ENCODE measurements at regions not wholly inside any gene's neighbourhood (a gene's known extent, or its start where the extent isn't known, plus 50 kb on each side); places are given as distances from the start of the nearest gene placed in this dataset.
"Not testable (repeated sequence)": the region's sequence is repeated elsewhere in the genome, so short reads cannot be mapped to it uniquely, and the experiment has no call there.

DNA sequence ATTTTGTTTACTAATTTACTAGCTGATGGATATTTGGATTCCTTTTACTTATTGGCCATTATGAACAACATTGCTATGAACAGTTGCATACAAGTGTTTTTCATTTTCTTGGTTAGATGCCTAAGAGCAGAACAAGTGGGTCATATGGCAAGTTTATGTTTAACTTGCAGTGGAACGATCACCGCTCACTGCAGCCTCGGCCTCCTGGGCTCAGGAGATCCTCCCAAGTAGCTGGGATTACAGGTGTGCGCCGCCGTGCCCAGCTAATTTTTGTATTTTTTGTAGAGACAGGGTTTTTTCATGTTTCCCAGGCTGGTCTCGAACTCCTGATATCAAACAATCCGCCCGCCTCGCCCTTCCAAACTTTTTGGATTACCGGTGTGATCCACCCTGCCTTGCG is 820.5 kb upstream of the TMPRSS15 start:
- ATAC-seq: no peak
- Histone ChIP-seq H3K4me3 (no peak overlapping the region), H3K27ac (no peak overlapping the region), H3K36me3 (no peaks in the 10 kb centered on the region), H3K4me1 (no peaks in the 10 kb centered on the region), H3K9me3 (no peaks in the 10 kb centered on the region), H3K27me3 (no peaks in the 10 kb centered on the region)
- DNase-seq: no peak
- WGBS, 2 donors: 86 to 87% methylated on average over 12 of the region's 12 CpGs
- intact Hi-C loops (cut with DNase I): no loop called here
- TF ChIP-seq, protein P1, sequence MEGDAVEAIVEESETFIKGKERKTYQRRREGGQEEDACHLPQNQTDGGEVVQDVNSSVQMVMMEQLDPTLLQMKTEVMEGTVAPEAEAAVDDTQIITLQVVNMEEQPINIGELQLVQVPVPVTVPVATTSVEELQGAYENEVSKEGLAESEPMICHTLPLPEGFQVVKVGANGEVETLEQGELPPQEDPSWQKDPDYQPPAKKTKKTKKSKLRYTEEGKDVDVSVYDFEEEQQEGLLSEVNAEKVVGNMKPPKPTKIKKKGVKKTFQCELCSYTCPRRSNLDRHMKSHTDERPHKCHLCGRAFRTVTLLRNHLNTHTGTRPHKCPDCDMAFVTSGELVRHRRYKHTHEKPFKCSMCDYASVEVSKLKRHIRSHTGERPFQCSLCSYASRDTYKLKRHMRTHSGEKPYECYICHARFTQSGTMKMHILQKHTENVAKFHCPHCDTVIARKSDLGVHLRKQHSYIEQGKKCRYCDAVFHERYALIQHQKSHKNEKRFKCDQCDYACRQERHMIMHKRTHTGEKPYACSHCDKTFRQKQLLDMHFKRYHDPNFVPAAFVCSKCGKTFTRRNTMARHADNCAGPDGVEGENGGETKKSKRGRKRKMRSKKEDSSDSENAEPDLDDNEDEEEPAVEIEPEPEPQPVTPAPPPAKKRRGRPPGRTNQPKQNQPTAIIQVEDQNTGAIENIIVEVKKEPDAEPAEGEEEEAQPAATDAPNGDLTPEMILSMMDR (IDR thresholded peaks at IDR 0.05): no peak

DNA sequence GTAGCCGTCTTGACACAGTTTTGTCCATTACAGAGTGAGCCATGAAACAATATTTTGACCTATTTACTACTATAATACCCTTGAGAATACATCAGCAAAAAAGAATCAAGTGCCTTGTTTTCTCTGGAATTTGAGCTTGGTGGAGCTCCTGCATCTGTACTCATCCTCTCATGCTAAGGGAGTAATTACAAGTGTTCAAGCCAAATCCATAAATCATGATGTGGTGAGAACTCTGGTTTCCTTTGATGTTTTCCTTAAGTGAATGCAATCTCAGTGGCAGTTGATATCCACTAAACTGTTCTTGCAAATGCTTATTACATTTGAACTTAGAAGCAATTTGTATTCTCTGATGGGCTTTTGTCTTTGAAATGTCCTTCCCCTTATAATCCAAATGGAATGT is 824.6 kb upstream of the TMPRSS15 start:
- Histone ChIP-seq H3K27ac (no peak overlapping the region), H3K9me3 (peaks cover 0 to 3% (median 0%) of the 10 kb centered on the region in 11 donors), H3K4me1 (no peaks in the 10 kb centered on the region), H3K27me3 (no peaks in the 10 kb centered on the region), H3K4me3 (no peak overlapping the region), H3K36me3 (no peaks in the 10 kb centered on the region)
- TF ChIP-seq, protein P1 (IDR thresholded peaks at IDR 0.05): no peak
- no peak for DNase-seq
- ATAC-seq: no peak
- intact Hi-C loops (cut with DNase I): no loop called here
- 48 to 74% methylated on average over 1 of the region's 1 CpG for WGBS, 2 donors

- H3K27ac ChIP-seq; intact Hi-C loops (cut with DNase I); H3K36me3 ChIP-seq; H3K4me1 ChIP-seq; ATAC-seq; DNase-seq; H3K27me3 ChIP-seq; H3K4me3 ChIP-seq: not testable (repeated sequence)
- peaks cover 0 to 14% (median 0%) of the 10 kb centered on the region in 11 donors for H3K9me3 ChIP-seq
- 85 to 90% methylated on average over 12 of the region's 12 CpGs for WGBS, 2 donors
These were observed 830.3 kb upstream of the TMPRSS15 start for GRCh38 chr21:19233841-19234240.

DNA sequence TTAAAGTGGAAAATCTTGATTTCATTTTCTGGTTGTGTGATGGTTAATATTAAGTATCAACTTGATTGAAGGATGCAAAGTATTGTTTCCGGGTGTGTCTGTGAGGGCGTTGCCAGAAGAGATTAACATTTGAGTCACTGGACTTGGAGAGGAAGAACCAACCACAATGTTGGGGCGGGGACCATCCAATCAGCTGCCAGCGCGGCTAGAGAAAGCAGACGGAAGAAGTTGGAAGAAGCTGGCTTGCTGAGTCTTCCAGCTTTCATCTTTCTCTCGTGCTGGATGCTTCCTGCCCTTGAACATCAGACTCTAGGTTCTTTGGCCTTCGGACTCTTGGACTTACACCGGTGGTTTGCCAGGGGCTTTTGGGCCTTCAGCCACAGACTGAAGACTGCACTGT is 832.6 kb upstream of the TMPRSS15 start:
- no peaks in the 10 kb centered on the region for H3K36me3 ChIP-seq
- no peak overlapping the region for H3K27ac ChIP-seq
- TF ChIP-seq, protein P1 (IDR thresholded peaks at IDR 0.05): no peak
- no peak overlapping the region for H3K4me3 ChIP-seq
- peaks cover 0 to 11% (median 0%) of the 10 kb centered on the region in 11 donors for H3K9me3 ChIP-seq
- no peaks in the 10 kb centered on the region for H3K27me3 ChIP-seq
- no peaks in the 10 kb centered on the region for H3K4me1 ChIP-seq
- no peak for DNase-seq
- intact Hi-C loops (cut with DNase I): no loop called here
- ATAC-seq: no peak
- 85 to 87% methylated on average over 9 of the region's 9 CpGs for WGBS, 2 donors

DNA sequence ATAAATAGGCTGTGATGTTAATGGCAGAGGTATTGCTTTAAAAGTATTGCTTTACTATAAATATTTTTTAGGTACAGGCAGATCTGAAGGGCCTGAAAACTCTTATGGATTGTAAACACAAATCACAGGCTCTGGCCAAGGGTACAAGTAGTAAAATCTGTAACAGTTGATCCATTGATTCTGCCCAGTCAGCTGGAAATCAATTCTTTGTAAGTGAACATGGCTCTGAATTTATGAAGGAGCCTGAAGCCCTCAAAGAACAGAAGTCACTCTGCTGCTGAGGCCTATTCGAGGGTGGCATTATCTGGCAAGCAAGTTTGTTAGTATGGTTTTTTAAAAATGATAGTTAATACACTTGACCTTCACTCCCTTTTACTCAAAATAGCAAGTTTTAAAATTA is 834.0 kb upstream of the TMPRSS15 start:
- no peak for DNase-seq

More for the DNA sequence above, 834.0 kb upstream of the TMPRSS15 start:
- no peak for ATAC-seq
- Histone ChIP-seq H3K4me1 (no peaks in the 10 kb centered on the region), H3K9me3 (peaks cover 0 to 11% (median 0%) of the 10 kb centered on the region in 11 donors), H3K27ac (no peak overlapping the region), H3K4me3 (no peak overlapping the region), H3K27me3 (no peaks in the 10 kb centered on the region), H3K36me3 (no peaks in the 10 kb centered on the region)
- intact Hi-C loops (cut with DNase I): no loop called here
- TF ChIP-seq, protein P1 (IDR thresholded peaks at IDR 0.05): no peak
- WGBS, 2 donors: 54 to 66% methylated on average over 1 of the region's 1 CpG
